B cell (primary cell): ENCODE measurements at regions not wholly inside any gene's neighbourhood (a gene's known extent, or its start where the extent isn't known, plus 50 kb on each side); places are given as distances from the start of the nearest gene placed in this dataset.

Experiments used
- ATAC-seq: fragments of 200-7000 bp; cut with Tn5 transposase; one replicate; pipeline ENCODE4 v1.10.0; 2021; ENCODE audit warnings: low read depth, mild to moderate bottlenecking, moderate number of reproducible peaks, moderate library complexity
- CTCF ChIA-PET: fragments of 350-600 bp; sonication (Branson Sonifier 250); formaldehyde crosslinking; loops from one replicate; lab custom pipeline; 2021; ENCODE audit warnings: antibody characterized with exemption, inconsistent platforms; lab: Charles Lee
- POLR2A ChIA-PET: fragments of 350-600 bp; sonication (Branson Sonifier 250); formaldehyde crosslinking; loops from one replicate; lab custom pipeline; 2021; ENCODE audit warnings: antibody characterized with exemption; lab: Charles Lee
- DNase-seq: peaks from one replicate; pipeline ENCODE4 v3.0.0; 2013
- H2AFZ ChIP-seq: 2 replicates; pipeline ENCODE4 v1.6.1; 2012; ENCODE audit warnings: mild to moderate bottlenecking, low read depth, low read length; ENCODE audit not compliant: insufficient read depth, poor library complexity, severe bottlenecking
- H3K27ac ChIP-seq, 2 donors: 1 replicate in 1 of 2; 2 replicates in 1 of 2; pipeline ENCODE4 v1.5.1; 2012 to 2013; ENCODE audit warnings: low read length in 2 of 2, mild to moderate bottlenecking in 2 of 2, moderate library complexity in 1 of 2
- H3K27me3 ChIP-seq, 4 experiments: fragments of 200-600 bp in 1 of 4; sonication (generic) in 1 of 4; replicated peaks in 1 of 4; 1 replicate in 2 of 4; 2 replicates in 2 of 4; pipeline versions ENCODE4 v1.6.1 to v1.7.0; 2013 to 2016; ENCODE audit warnings: low read length in 3 of 4, mild to moderate bottlenecking in 2 of 4, mixed read lengths in 1 of 4, moderate library complexity in 1 of 4; ENCODE audit not compliant: insufficient read depth in 4 of 4, control insufficient read depth in 3 of 4; ENCODE audit errors: control extremely low read depth in 1 of 4
- H3K36me3 ChIP-seq, 2 experiments: replicated peaks in 1 of 2; 1 replicate in 1 of 2; 2 replicates in 1 of 2; pipeline versions ENCODE4 v1.6.1 to v1.7.1; 2013; ENCODE audit warnings: low read length in 1 of 2; ENCODE audit not compliant: insufficient read depth in 2 of 2, control insufficient read depth in 1 of 2; ENCODE audit errors: control extremely low read depth in 1 of 2, extremely low read depth in 1 of 2
- H3K4me1 ChIP-seq, 2 donors: fragments of 200-600 bp in 1 of 2; sonication (generic) in 1 of 2; 1 replicate in 1 of 2; 2 replicates in 1 of 2; pipeline versions ENCODE4 v1.5.1 to v1.6.1; 2013 to 2017; ENCODE audit warnings: low read length in 2 of 2; ENCODE audit not compliant: control insufficient read depth in 2 of 2, insufficient read depth in 2 of 2
- H3K4me2 ChIP-seq: replicated peaks from 2 replicates; pipeline ENCODE3; 2012; ENCODE audit warnings: mild to moderate bottlenecking, low read depth, low read length; ENCODE audit not compliant: poor library complexity, severe bottlenecking
- H3K4me3 ChIP-seq, 5 experiments: fragments of 200-600 bp in 1 of 5; sonication (generic) in 1 of 5; 1 replicate in 3 of 5; 2 replicates in 2 of 5; pipeline versions ENCODE4 v1.5.1 to v1.7.0; 2011 to 2016; ENCODE audit warnings: low read length in 4 of 5, mild to moderate bottlenecking in 4 of 5, low read depth in 2 of 5, control low read depth in 1 of 5, moderate library complexity in 1 of 5; ENCODE audit not compliant: insufficient read depth in 1 of 5; ENCODE audit errors: control extremely low read depth in 1 of 5, extremely low read depth in 1 of 5
- H3K79me2 ChIP-seq: fragments of 200-600 bp; sonication (generic); one replicate; pipeline ENCODE4 v1.6.0; 2016; ENCODE audit warnings: low read length; ENCODE audit not compliant: control insufficient read depth, insufficient read depth
- H3K9ac ChIP-seq: fragments of 200-600 bp; sonication (generic); 2 replicates; pipeline ENCODE4 v1.6.1; 2017; ENCODE audit warnings: mild to moderate bottlenecking, low read length, moderate library complexity
- H3K9me3 ChIP-seq, 3 donors: one replicate each; pipeline versions ENCODE4 v1.6.1 to v1.7.1; 2013; ENCODE audit warnings: low read length in 2 of 3; ENCODE audit not compliant: control insufficient read depth in 2 of 3, insufficient read depth in 1 of 3; ENCODE audit errors: control extremely low read depth in 1 of 3
- H4K20me1 ChIP-seq: 2 replicates; pipeline ENCODE4 v1.6.0; 2012; ENCODE audit warnings: mild to moderate bottlenecking, low read length; ENCODE audit not compliant: insufficient read depth, control insufficient read depth, poor library complexity, severe bottlenecking
- H3K27ac Mint-ChIP-seq: one replicate; pipeline ENCODE4 v1.8.0; 2021; ENCODE audit warnings: mixed read lengths
- H3K27me3 Mint-ChIP-seq: one replicate; pipeline ENCODE4 v1.8.0; 2021; ENCODE audit warnings: mixed read lengths
- H3K4me1 Mint-ChIP-seq: one replicate; pipeline ENCODE4 v1.8.0; 2021; ENCODE audit warnings: mixed read lengths
- H3K4me3 Mint-ChIP-seq: one replicate; pipeline ENCODE4 v1.8.0; 2021; ENCODE audit warnings: mixed read lengths
- H3K9me3 Mint-ChIP-seq: one replicate; pipeline ENCODE4 v1.8.0; 2022; ENCODE audit warnings: mixed read lengths; ENCODE audit not compliant: insufficient read depth
- EZH2 ChIP-seq: IDR thresholded peaks from 2 replicates; pipeline ENCODE4 v1.6.1; 2012; ENCODE audit warnings: borderline replicate concordance, low read depth, mild to moderate bottlenecking, moderate library complexity, low read length; ENCODE audit not compliant: insufficient read depth, poor library complexity, severe bottlenecking
- WGBS: methylation state at CpG from one replicate; pipeline ENCODE4 v1.1.5; 2013; ENCODE audit warnings: missing lambda C conversion rate; ENCODE audit not compliant: insufficient coverage; 5-methylcytosine and 5-hydroxymethylcytosine counted together
- intact Hi-C: fragments of 100-400 bp; cut with micrococcal nuclease; formaldehyde crosslinking; loops from one replicate; pipeline ENCODE4 v1.10.0; 2022
- TF ChIP-seq, protein P1 (sequence below): fragments of 200-600 bp; IDR thresholded peaks from one replicate; pipeline ENCODE4 v1.8.0; 2022; ENCODE audit warnings: antibody characterized with exemption, mild to moderate bottlenecking

GRCh38 chr7:45401155-45401554 lies 173.0 kb upstream of the ADCY1 start:
- 71% methylated on average over 2 of the region's 2 CpGs for WGBS
- no peak for TF ChIP-seq EZH2
- TF ChIP-seq, protein P1, sequence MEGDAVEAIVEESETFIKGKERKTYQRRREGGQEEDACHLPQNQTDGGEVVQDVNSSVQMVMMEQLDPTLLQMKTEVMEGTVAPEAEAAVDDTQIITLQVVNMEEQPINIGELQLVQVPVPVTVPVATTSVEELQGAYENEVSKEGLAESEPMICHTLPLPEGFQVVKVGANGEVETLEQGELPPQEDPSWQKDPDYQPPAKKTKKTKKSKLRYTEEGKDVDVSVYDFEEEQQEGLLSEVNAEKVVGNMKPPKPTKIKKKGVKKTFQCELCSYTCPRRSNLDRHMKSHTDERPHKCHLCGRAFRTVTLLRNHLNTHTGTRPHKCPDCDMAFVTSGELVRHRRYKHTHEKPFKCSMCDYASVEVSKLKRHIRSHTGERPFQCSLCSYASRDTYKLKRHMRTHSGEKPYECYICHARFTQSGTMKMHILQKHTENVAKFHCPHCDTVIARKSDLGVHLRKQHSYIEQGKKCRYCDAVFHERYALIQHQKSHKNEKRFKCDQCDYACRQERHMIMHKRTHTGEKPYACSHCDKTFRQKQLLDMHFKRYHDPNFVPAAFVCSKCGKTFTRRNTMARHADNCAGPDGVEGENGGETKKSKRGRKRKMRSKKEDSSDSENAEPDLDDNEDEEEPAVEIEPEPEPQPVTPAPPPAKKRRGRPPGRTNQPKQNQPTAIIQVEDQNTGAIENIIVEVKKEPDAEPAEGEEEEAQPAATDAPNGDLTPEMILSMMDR, result no peak
- CTCF ChIA-PET, result no interaction called here

GRCh38 chr7:45401851-45402250 lies 172.3 kb upstream of the ADCY1 start:
- Mint-ChIP-seq H3K27ac (no peak overlapping the region), H3K9me3 (peaks cover 3% of the 10 kb centered on the region), H3K4me1 (no peaks in the 10 kb centered on the region), H3K27me3 (no peaks in the 10 kb centered on the region), H3K4me3 (no peak overlapping the region)
- H3K9me3 ChIP-seq, result peaks cover 0 to 14% (median 0%) of the 10 kb centered on the region in 3 donors
- ChIA-PET CTCF (no interaction called here), POLR2A (no interaction called here)
- H3K36me3 ChIP-seq, result no peaks in the 10 kb centered on the region
- WGBS, result no CpG with 5 or more reads among the region's 1 CpG
- no peak overlapping the region for H3K4me2 ChIP-seq
- no peak overlapping the region for H3K4me3 ChIP-seq
- H3K4me1 ChIP-seq, result no peaks in the 10 kb centered on the region
- intact Hi-C loops, result no loop called here
- no peaks in the 10 kb centered on the region for H3K27me3 ChIP-seq
- no peaks in the 10 kb centered on the region for H4K20me1 ChIP-seq
- no peak overlapping the region for H3K9ac ChIP-seq
- H3K79me2 ChIP-seq, result no peaks in the 10 kb centered on the region
- DNase-seq (no peak), ATAC-seq (no peak)
- TF ChIP-seq, protein P1, result no peak
- TF ChIP-seq EZH2, result no peak
- no peak overlapping the region for H2AFZ ChIP-seq
- H3K27ac ChIP-seq, result no peak overlapping the region

More at GRCh38 chr7:45401155-45401554, 173.0 kb upstream of the ADCY1 start:
- H3K27ac ChIP-seq, result no peak overlapping the region
- no peak overlapping the region for H3K4me3 ChIP-seq
- H3K79me2 ChIP-seq, result no peaks in the 10 kb centered on the region
- no peaks in the 10 kb centered on the region for H4K20me1 ChIP-seq
- no peaks in the 10 kb centered on the region for H3K27me3 ChIP-seq
- Mint-ChIP-seq H3K4me3 (no peak overlapping the region), H3K9me3 (peaks cover 3% of the 10 kb centered on the region), H3K27ac (no peak overlapping the region), H3K27me3 (no peaks in the 10 kb centered on the region), H3K4me1 (no peaks in the 10 kb centered on the region)
- H3K4me1 ChIP-seq, result no peaks in the 10 kb centered on the region
- H3K36me3 ChIP-seq, result no peaks in the 10 kb centered on the region
- H3K9me3 ChIP-seq, result peaks cover 0 to 14% (median 0%) of the 10 kb centered on the region in 3 donors
- ATAC-seq (no peak), DNase-seq (no peak)
- POLR2A ChIA-PET, result no interaction called here
- H3K9ac ChIP-seq, result no peak overlapping the region
- no peak overlapping the region for H3K4me2 ChIP-seq
- H2AFZ ChIP-seq, result no peak overlapping the region
- intact Hi-C loops, result no loop called here
